Ishikawa (cell line): ENCODE measurements at regions not wholly inside any gene's neighbourhood (a gene's known extent, or its start where the extent isn't known, plus 50 kb on each side); places are given as distances from the start of the nearest gene placed in this dataset.

ENCODE experiments used
- CREB1 ChIP-seq: IDR thresholded peaks from 2 replicates; pipeline ENCODE4 v1.6.1; 2012; ENCODE audit warnings: low read depth
- EP300 ChIP-seq: IDR thresholded peaks from 2 replicates; pipeline ENCODE4 v1.6.1; 2012; ENCODE audit warnings: borderline replicate concordance
- FOXM1 ChIP-seq: IDR thresholded peaks from 2 replicates; pipeline ENCODE4 v1.6.1; 2012; ENCODE audit warnings: low read depth, borderline replicate concordance
- RAD21 ChIP-seq: IDR thresholded peaks from 2 replicates; pipeline ENCODE4 v1.6.1; 2012; ENCODE audit warnings: low read depth
- TAF1 ChIP-seq: IDR thresholded peaks from 2 replicates; pipeline ENCODE4 v1.6.1; 2012; ENCODE audit warnings: low read depth, mild to moderate bottlenecking
- TEAD4 ChIP-seq: IDR thresholded peaks from 2 replicates; pipeline ENCODE4 v1.6.1; 2012
- YY1 ChIP-seq: IDR thresholded peaks from 2 replicates; pipeline ENCODE4 v1.6.1; 2012; ENCODE audit warnings: low read depth
- ZBTB7A ChIP-seq: IDR thresholded peaks from 2 replicates; pipeline ENCODE4 v1.6.1; 2012; ENCODE audit warnings: low read depth
- TF ChIP-seq, protein P1 (sequence below): IDR thresholded peaks from 2 replicates; pipeline ENCODE4 v1.6.1; 2012

DNA sequence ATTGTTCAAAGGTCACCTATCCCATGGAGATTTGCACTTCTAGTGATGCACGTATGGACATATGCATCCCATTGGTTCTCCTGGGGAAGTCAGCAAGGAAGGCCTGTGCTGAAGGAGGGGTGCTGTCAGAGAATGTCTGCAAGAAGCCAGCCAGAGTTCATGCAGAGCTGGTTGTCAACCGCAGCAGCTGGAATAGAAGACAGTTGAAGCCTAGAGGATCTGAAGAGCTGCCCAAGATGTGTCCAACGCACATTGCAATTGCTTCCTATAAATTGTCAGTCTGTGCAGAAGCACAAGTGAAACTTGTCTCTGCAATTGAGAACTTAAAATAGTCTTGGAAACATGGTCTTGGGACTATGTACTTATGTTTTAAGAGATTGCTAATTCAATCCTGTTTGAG, 82.1 kb upstream of the CNTNAP4 start:
- no peak for TF ChIP-seq RAD21
- no peak for TF ChIP-seq TAF1
- TF ChIP-seq ZBTB7A = no peak
- no peak for TF ChIP-seq CREB1
- no peak for TF ChIP-seq TEAD4
- no peak for TF ChIP-seq YY1
- TF ChIP-seq FOXM1 = no peak
- TF ChIP-seq EP300 = no peak
- TF ChIP-seq, protein P1, sequence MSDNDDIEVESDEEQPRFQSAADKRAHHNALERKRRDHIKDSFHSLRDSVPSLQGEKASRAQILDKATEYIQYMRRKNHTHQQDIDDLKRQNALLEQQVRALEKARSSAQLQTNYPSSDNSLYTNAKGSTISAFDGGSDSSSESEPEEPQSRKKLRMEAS = no peak
